GM13977 (cell line): ENCODE measurements at regions not wholly inside any gene's neighbourhood (a gene's known extent, or its start where the extent isn't known, plus 50 kb on each side); places are given as distances from the start of the nearest gene placed in this dataset.
"Not testable (repeated sequence)": the region's sequence is repeated elsewhere in the genome, so short reads cannot be mapped to it uniquely, and the experiment has no call there.

Experiments
- DNase-seq: peaks from one replicate; pipeline ENCODE4 v3.0.0; 2012; ENCODE audit warnings: low spot score
- in situ Hi-C: fragments of 300-500 bp; cut with MboI; formaldehyde crosslinking; loops from one replicate; pipeline ENCODE4 v1.12.0; 2022; ENCODE audit warnings: low sequenced_read_pairs, low pct_unique_long_range_greater_than_20kb, mixed read lengths, inconsistent platforms; ENCODE audit not compliant: unreplicated experiment
- TF ChIP-seq, protein P1 (sequence below): IDR thresholded peaks from 2 replicates; pipeline ENCODE4 v1.5.1; 2012; ENCODE audit warnings: mild to moderate bottlenecking, control low read depth; ENCODE audit not compliant: insufficient read depth; ENCODE audit errors: extremely low read depth, missing control alignments

DNA sequence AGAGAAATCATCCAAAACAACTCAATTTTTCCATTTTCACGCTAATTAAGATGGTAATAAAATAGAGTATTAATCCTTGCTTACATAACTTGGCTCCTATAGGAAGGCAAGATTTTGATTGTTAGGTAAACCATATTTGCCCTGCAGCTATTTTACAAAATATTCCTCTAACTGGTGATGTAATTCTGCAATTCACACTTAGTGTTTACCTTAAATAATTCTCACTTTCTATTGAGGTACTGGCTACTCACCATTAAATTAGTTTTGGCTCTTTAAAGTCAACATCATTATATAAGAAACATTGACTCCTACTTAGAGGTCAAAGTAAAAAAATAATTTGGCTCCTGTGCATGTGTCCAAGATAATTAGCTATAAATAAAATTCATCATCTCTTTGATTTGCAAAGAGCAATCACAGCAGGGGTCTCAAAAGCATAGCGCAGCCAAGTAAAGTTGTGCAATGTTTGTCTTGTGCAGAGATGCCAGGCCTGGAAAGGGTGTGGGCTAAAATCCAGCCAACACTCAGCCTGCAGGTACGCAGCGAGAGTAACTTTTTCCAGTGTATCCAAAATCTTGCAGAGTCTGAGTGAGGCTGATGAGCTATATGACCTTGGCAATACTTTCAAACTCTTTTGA lies 501.2 kb downstream of the MMUT start:
- in situ Hi-C loops = no loop called here
- DNase-seq = no peak
- TF ChIP-seq, protein P1, sequence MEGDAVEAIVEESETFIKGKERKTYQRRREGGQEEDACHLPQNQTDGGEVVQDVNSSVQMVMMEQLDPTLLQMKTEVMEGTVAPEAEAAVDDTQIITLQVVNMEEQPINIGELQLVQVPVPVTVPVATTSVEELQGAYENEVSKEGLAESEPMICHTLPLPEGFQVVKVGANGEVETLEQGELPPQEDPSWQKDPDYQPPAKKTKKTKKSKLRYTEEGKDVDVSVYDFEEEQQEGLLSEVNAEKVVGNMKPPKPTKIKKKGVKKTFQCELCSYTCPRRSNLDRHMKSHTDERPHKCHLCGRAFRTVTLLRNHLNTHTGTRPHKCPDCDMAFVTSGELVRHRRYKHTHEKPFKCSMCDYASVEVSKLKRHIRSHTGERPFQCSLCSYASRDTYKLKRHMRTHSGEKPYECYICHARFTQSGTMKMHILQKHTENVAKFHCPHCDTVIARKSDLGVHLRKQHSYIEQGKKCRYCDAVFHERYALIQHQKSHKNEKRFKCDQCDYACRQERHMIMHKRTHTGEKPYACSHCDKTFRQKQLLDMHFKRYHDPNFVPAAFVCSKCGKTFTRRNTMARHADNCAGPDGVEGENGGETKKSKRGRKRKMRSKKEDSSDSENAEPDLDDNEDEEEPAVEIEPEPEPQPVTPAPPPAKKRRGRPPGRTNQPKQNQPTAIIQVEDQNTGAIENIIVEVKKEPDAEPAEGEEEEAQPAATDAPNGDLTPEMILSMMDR = no peak

- in situ Hi-C loops = no loop called here
- DNase-seq = no peak
- TF ChIP-seq, protein P1 = no peak
Observed at GRCh38 chr6:48959251-48960060, 503.6 kb downstream of the MMUT start.

DNA sequence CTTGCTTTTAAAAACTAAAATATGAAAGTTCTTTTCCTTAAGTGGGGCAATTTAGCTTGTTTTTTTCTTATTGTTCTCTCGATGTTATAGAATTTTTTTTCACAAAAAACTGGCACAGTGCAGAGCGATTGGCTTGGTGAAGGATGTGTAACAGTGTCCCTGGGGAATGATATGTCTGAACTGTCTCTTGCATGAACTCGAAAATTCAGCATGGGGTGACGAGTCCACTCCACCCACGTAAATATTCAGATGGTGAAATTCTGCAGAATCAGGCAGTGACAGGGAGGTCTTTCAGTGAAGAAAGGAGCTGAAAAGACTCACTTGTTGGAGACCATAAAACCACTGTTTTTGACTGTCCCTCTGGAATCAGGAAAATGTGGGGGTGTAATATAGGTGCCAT lies 505.3 kb downstream of the MMUT start:
- no peak for DNase-seq
- TF ChIP-seq, protein P1 = no peak
- in situ Hi-C loops = no loop called here

- TF ChIP-seq, protein P1 = no peak
- in situ Hi-C loops = no loop called here
- no peak for DNase-seq
Observed at GRCh38 chr6:48951917-48952316, 511.1 kb downstream of the MMUT start.

DNA sequence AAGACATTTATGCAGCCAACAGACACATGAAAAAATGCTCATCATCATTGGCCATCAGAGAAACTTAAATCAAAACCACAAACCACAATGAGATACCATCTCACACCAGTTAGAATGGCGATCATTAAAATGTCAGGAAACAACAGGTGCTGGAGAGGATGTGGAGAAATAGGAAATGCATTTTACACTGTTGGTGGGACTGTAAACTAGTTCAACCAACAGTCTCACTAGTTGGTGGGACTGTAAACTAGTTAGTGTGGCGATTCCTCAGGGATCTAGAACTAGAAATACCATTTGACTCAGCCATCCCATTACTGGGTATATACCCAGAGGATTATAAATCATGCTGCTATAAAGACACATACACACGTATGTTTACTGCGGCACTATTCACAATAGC lies 518.8 kb downstream of the MMUT start:
- in situ Hi-C loops, DNase-seq: not testable (repeated sequence)

DNA sequence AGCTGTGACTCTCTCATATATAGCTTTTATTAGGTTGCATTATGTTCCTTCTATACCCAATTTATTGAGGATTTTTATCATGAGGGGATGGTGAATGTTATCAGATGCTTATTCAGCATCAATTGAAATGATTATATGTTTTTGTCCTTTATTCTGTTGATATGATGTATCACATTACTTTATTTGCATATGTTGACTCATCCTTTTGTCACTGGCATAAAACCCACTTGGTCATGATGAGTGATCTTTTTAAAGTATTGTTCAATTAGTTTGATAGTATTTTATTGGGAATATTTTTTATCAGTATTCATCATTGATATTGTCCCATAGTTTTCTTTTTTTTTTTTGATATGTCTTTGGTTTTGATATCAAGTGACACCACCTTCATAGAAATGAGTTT lies 529.9 kb downstream of the MMUT start:
- in situ Hi-C loops = no loop called here
- no peak for DNase-seq
- TF ChIP-seq, protein P1 = no peak

GRCh38 chr6:48928937-48929336 lies 534.1 kb downstream of the MMUT start:
- in situ Hi-C loops = no loop called here
- DNase-seq = no peak
- TF ChIP-seq, protein P1 = no peak
